ENCODE measurements at regions not wholly inside any gene's neighbourhood (a gene's known extent, or its start where the extent isn't known, plus 50 kb on each side); places are given as distances from the start of the nearest gene placed in this dataset.
"Not testable (repeated sequence)": the region's sequence is repeated elsewhere in the genome, so short reads cannot be mapped to it uniquely, and the experiment has no call there.

GRCh38 chr2:22076454-22076853 is 952.7 kb downstream of the TDRD15 start:
- ATAC-seq (no peak), DNase-seq (no peak)
- in situ Hi-C loops (cut with MboI; ENCODE audit: low sequenced_read_pairs in 4 of 4) (no loop called here), intact Hi-C loops (cut with DNase I; ENCODE audit: low total_unique reads) (no loop called here)
- Histone ChIP-seq H3K27ac (no peak overlapping the region), H3K27me3 (no peaks in the 10 kb centered on the region), H3K36me3 (no peaks in the 10 kb centered on the region), H3K4me1 (no peaks in the 10 kb centered on the region), H3K9me3 (no peaks in the 10 kb centered on the region), H3K4me3 (no peak overlapping the region)
- TF ChIP-seq CTCF (IDR thresholded peaks at IDR 0.05 in 4 of 5, conservative IDR thresholded peaks at IDR 0.05 in 1 of 5): no peak
- TF ChIP-seq POLR2A (IDR thresholded peaks at IDR 0.05): no peak

GRCh38 chr2:22078701-22079100 is 954.9 kb downstream of the TDRD15 start:
- Histone ChIP-seq H3K36me3 (no peaks in the 10 kb centered on the region), H3K4me3 (no peak overlapping the region), H3K27me3 (no peaks in the 10 kb centered on the region), H3K4me1 (no peaks in the 10 kb centered on the region), H3K9me3 (no peaks in the 10 kb centered on the region), H3K27ac (no peak overlapping the region)
- intact Hi-C loops (cut with DNase I; ENCODE audit: low total_unique reads) (no loop called here), in situ Hi-C loops (cut with MboI; ENCODE audit: low sequenced_read_pairs in 4 of 4) (no loop called here)
- no peak for ATAC-seq
- TF ChIP-seq CTCF (IDR thresholded peaks at IDR 0.05 in 4 of 5, conservative IDR thresholded peaks at IDR 0.05 in 1 of 5) (no peak), POLR2A (IDR thresholded peaks at IDR 0.05) (no peak)
- no peak for DNase-seq

GRCh38 chr2:22079583-22079982 is 955.8 kb downstream of the TDRD15 start:
- no peaks in the 10 kb centered on the region for H3K4me1 ChIP-seq
- in situ Hi-C loops (cut with MboI; ENCODE audit: low sequenced_read_pairs in 4 of 4) (no loop called here), intact Hi-C loops (cut with DNase I; ENCODE audit: low total_unique reads) (no loop called here)
- H3K36me3 ChIP-seq: no peaks in the 10 kb centered on the region
- no peak overlapping the region for H3K4me3 ChIP-seq
- no peaks in the 10 kb centered on the region for H3K27me3 ChIP-seq
- H3K9me3 ChIP-seq: no peaks in the 10 kb centered on the region
- DNase-seq (no peak), ATAC-seq (no peak)
- H3K27ac ChIP-seq: no peak overlapping the region
- TF ChIP-seq CTCF (IDR thresholded peaks at IDR 0.05 in 4 of 5, conservative IDR thresholded peaks at IDR 0.05 in 1 of 5): no peak
- TF ChIP-seq POLR2A (IDR thresholded peaks at IDR 0.05): no peak

- Histone ChIP-seq H3K27ac (no peak overlapping the region), H3K27me3 (no peaks in the 10 kb centered on the region), H3K4me1 (no peaks in the 10 kb centered on the region), H3K36me3 (no peaks in the 10 kb centered on the region), H3K9me3 (no peaks in the 10 kb centered on the region), H3K4me3 (no peak overlapping the region)
- TF ChIP-seq POLR2A (IDR thresholded peaks at IDR 0.05): no peak
- in situ Hi-C loops (cut with MboI; ENCODE audit: low sequenced_read_pairs in 4 of 4) (no loop called here), intact Hi-C loops (cut with DNase I; ENCODE audit: low total_unique reads) (no loop called here)
- ATAC-seq (no peak), DNase-seq (no peak)
These were observed 963.0 kb downstream of the TDRD15 start for GRCh38 chr2:22086726-22087125.

GRCh38 chr2:22103617-22104016 is 979.8 kb downstream of the TDRD15 start:
- in situ Hi-C loops (cut with MboI; ENCODE audit: low sequenced_read_pairs in 4 of 4); H3K4me1 ChIP-seq; DNase-seq; H3K27me3 ChIP-seq; intact Hi-C loops (cut with DNase I; ENCODE audit: low total_unique reads); ATAC-seq; H3K4me3 ChIP-seq; H3K36me3 ChIP-seq; H3K9me3 ChIP-seq; H3K27ac ChIP-seq: not testable (repeated sequence)

- no peak for TF ChIP-seq CTCF (IDR thresholded peaks at IDR 0.05 in 4 of 5, conservative IDR thresholded peaks at IDR 0.05 in 1 of 5)
- no peak for TF ChIP-seq POLR2A (IDR thresholded peaks at IDR 0.05)
- intact Hi-C loops (cut with DNase I; ENCODE audit: low total_unique reads): no loop called here
- in situ Hi-C loops (cut with MboI; ENCODE audit: low sequenced_read_pairs in 4 of 4): no loop called here
- DNase-seq: no peak
- no peak overlapping the region for H3K27ac ChIP-seq
- H3K4me3 ChIP-seq: no peak overlapping the region
- no peak for ATAC-seq
- no peaks in the 10 kb centered on the region for H3K36me3 ChIP-seq
- no peaks in the 10 kb centered on the region for H3K27me3 ChIP-seq
- H3K9me3 ChIP-seq: peaks cover 0 to 5% (median 0%) of the 10 kb centered on the region in 3 donors
- no peaks in the 10 kb centered on the region for H3K4me1 ChIP-seq
These were observed 986.5 kb downstream of the TDRD15 start for GRCh38 chr2:22110244-22110651.

All from gastrocnemius medialis (tissue), 4 donors.